C1 segment of cervical spinal cord (tissue), 14 donors: ENCODE measurements at regions not wholly inside any gene's neighbourhood (a gene's known extent, or its start where the extent isn't known, plus 50 kb on each side); places are given as distances from the start of the nearest gene placed in this dataset.

Source experiments
- DNase-seq, 14 donors: peaks; one replicate each; lab custom pipeline; 2025; lab: John Stamatoyannopoulos, UW

DNA sequence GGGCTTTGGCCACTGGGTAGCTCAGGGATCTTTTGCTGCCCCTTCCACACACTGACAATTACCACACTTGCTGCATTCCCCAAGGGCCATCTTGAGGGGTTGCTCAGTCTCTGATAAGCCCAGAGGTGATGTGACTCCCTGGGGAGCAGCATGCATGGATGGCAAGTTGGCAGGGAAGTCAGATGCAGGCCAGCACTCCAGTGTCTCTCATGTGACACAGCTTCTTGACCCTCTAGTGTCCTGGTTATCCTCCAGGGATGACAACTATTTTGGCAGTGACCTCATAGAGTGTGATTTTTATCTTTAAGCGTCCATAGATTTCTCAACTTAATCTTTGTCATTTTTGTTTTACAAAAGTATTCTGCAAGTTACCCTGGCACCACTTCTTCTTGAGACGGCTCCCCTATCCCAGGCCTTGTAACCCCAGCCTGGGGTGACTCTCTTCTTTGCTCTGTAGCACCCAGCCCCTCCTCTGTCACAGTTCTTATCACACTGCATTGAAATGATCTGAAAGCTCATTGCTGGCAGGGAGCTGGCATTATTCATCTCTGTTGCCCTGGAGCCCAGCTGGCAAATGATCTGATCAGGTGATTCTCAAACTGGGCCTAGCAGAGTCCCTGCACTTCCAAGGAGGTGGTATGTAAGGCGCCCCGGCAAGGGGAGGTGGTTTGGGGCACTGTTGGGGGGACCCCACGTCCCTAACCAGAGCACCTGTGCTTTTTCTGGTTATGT, 72.6 kb downstream of the TENT5C start:
- DNase-seq = no peak

DNA sequence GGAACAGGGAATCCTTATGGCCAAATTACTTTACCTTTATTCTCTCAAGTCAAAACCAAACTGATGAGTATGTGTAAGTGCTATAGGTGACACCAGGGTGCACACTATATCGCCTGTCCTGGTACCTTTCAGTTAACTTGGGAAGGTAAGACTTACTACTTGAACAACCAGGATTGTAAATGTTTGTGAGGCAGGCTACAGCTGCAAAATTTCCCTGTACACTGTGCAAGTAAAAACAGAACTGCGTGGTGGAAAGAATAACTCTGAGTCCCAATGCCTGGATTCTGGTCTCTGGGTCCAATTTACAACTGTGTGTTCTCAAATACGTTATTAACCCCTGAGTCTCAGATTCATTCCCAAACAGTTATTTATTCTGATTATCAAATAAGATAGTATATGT, 73.5 kb downstream of the TENT5C start:
- DNase-seq = no peak

DNA sequence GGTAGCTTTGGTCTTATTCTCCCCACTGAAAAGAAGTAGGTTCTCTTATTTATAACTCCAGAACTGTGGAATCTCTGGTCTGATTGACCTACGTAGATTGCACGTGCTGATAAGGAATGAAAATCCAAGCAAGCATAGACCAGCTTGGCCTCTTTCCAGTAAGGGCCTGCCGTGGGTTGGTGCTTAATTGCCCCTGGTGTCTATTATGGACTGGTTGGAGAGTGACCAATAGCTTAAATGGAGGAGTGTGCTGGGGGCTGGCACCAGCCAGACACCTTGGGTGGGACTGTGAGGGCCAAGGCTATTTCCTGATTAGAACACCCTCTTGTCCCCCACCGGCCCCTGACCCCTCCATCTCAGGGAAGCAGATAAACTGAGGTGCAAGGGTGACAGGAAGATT, 74.0 kb downstream of the TENT5C start:
- no peak for DNase-seq

DNA sequence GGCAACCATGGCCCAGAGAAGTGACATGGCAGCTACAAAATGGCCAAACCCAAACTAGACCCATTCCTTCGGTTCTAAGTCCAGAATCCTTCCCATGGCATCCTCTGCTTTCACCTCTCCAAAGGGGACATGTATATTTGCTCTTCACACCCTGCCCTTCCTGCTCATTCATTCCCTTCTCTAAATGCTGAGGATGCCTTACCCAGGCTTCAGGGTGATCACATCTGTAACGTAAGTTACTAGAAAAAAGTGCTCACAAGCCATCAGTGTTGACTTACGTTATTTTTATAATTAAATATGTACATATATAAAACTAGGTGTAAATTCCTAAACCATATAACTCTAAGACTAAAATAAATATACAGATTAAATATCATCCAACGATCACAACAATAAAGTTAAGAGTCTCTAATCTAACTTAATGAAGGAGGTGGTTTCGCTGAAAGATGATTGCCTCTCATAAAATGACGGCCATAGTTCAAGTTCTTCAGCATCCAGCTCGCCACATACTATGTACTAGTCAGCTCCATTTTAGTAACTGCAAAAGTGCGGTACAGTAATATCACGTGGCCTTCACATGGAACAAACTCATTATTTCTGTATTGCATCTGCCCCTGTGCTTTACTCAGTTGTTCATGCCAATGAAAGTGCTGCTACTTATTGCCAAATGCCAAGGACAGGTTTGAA, 74.6 kb downstream of the TENT5C start:
- no peak for DNase-seq

GRCh38 chr1:117681093-117681900, 75.4 kb downstream of the TENT5C start:
- DNase-seq = no peak

- DNase-seq = no peak
Measured at GRCh38 chr1:117681901-117682250, 76.0 kb downstream of the TENT5C start.

GRCh38 chr1:117682372-117682771, 76.5 kb downstream of the TENT5C start:
- DNase-seq = peak in 1 of 14 donors; percentile 66

- no peak for DNase-seq
Measured at GRCh38 chr1:117683571-117684285, 77.9 kb downstream of the TENT5C start.

DNA sequence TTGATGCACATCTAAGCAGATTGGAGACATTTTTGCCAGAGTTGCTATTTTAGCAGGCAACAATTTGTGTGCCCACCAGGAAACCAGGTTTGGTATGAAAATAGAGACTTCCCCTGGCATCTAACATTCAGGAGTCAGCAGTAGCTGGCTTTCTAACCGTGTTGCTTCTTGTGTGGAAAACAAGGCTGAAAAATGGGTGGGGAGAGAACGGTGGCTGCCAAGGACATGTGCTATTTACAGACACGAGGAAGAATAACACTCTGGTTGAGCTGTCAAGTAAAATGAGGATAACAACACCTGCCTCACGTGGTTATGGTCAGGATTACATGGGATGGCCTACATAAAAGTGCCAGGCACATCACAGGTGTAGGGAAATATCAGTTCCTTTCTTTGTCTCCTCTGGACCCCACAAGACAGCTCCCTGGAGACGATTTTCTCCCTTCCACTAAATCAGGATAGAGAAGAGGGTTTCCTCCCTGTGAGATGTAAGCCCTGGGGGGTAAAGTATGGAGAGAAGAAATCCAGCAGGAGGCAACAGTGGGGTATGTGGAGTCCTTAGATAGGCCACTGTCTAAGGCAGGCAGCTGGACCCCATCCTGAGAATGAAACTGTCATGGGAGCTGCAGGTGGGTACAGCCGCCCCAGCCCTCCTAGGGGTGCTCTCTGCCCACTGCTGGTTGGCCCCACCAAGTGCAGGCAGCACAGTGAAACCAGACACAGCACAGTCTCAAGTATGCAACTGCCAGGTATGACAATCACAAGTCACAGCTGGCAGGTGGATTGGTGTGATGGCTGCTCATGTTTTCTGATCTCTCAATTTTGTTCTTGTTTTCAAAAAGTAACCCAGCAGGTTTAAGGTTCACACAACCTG, 80.3 kb downstream of the TENT5C start:
- DNase-seq = peak in 1 of 14 donors; percentile 97

DNA sequence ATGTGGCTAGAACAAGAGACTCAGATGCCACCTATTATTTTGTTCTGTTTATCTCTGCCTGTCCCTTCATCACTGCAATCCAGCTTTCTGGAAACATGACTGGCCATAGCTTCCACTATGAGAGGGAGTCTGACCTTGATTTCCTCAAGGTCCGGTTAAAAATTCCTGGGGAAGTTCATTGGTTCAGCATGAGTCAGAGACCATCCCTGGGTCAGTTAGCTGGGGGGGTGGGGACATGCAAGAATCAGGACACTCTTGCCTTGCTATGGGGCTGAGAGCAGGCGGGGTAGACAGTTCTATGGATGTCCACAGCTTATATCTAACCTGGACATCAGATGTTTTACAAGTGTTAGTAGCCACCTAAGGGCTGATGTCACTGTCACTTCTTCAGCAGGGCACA, 81.1 kb downstream of the TENT5C start:
- DNase-seq = no peak

- no peak for DNase-seq
Measured at GRCh38 chr1:117689997-117690625, 84.3 kb downstream of the TENT5C start.

GRCh38 chr1:117691942-117692341, 86.1 kb downstream of the TENT5C start:
- no peak for DNase-seq

DNA sequence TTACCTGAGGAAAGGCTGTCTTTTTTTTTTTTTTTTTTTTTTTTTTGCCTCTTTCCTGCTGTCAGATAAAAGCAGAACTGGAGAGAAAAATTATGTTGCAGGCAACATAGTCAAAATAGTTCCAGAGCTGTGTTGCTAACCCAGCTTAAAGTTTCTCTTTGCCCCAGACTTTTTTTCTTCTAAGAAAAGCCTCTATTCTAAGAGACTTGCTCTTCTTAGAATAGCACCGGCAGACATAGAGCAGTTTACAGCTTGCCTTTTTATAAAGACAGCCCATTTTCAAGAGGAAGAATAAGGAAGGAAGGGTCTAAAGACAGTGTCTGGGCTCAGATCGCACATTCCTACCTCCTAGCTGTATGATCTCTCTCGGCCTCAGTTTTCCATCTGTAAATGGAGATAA, 88.7 kb downstream of the TENT5C start:
- DNase-seq = no peak

GRCh38 chr1:117695796-117696490, 90.1 kb downstream of the TENT5C start:
- peak in 1 of 14 donors; percentile 54 for DNase-seq

GRCh38 chr1:117696561-117696960, 90.7 kb downstream of the TENT5C start:
- DNase-seq = no peak

DNA sequence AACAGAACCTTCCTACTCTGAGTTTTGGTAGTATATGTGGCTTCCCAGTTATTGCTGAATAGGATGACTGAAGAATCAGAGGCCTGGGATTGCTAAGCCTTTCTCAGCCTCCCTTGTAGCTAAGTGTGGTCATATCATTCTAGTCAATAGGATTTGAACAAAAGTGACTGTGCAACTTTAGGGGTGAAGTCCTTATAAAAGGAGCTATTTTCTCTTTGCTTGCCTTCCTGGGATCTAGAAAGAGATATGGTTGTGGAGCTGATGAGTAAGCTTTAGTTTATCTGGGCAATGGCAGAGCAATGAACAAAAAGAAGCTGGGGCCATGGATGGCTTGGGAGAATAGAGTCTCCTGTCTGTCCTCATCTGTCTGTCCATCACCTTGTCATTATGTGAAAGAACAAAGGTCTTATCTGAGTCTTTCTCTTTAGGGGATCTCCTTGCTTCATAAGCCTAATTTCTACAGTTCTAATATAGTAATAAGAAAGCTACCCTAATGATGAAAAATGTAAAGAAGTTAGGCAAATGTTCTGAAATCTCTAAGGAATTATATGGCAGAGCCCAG, 91.5 kb downstream of the TENT5C start:
- DNase-seq = no peak

DNA sequence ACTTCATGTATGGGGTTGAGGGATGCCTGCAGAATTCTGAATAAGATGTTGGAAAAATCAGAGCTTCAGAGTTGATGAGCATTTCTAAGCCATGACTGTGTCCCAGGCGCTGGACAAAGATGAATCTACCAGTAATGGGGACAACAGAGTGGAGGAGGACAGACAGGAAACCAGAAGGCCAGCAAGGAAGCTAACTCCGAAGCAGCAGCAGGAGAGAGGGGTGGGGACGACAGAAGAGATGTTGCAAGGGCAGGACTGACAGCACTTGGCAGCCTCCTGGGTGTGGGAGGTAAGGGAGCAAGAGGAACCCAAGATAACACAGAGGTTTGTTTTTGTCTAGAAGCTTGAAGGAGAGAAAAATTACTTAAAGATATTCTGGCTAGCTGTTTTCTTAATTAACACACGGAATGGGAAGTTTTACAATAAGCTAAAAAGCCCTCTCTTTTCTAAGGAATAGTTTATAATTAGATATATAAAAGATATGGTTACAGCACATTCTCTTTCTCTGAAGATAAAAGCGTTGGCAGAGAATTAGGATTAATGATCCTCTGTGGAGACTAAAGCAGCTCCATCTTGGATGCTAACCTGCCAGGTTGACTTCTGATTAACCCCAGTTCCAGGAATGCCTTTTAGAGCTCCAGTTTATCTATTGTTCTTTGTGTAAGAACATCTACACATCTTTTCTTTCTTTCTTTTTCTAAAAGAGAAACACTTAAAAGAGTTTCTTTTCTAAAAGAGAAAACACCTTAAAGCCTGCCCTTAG, 92.7 kb downstream of the TENT5C start:
- no peak for DNase-seq

DNA sequence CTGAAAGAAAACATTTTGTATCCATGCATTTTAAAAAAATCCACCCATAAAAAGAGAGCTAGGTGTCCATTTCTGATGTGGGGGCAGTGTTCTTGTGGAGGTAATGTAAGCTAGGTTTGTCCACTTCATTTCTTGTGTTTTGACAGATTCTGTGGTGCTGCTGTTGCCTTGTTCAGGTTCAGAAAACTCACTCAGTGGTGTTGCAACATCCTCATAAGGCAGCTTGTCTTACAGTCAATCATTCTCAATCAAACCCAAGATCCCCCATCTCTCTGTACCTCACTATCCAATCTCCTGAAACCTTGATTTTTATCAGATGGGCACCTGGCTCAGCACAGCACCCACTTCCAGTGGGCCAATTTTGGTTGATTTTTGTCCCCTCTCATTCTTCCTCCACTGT, 94.1 kb downstream of the TENT5C start:
- no peak for DNase-seq

GRCh38 chr1:117702654-117703053, 96.8 kb downstream of the TENT5C start:
- DNase-seq = no peak
